Keratinocyte (primary cell): ENCODE measurements at regions not wholly inside any gene's neighbourhood (a gene's known extent, or its start where the extent isn't known, plus 50 kb on each side); places are given as distances from the start of the nearest gene placed in this dataset.
A peak's percentile ranks its signal among the peaks of the same experiment; 100 is the strongest.

ENCODE experiments used
- DNase-seq: peaks from one replicate; pipeline ENCODE4 v3.0.0-alpha.2; 2011; ENCODE audit warnings: low read depth, missing footprints, low spot score
- FAIRE-seq: peaks from 2 replicates; lab custom pipeline; 2011; peaks lifted over from hg19 to GRCh38; lab: Jason Lieb, UNC
- H2AFZ ChIP-seq: 2 replicates; pipeline ENCODE4 v1.6.0; 2012; ENCODE audit warnings: low read length, control low read depth, inconsistent platforms; ENCODE audit not compliant: control insufficient read depth
- H3K27ac ChIP-seq: 2 replicates; pipeline ENCODE4 v1.5.1; 2011; ENCODE audit warnings: low read length; ENCODE audit not compliant: control insufficient read depth, insufficient read depth
- H3K27me3 ChIP-seq: 3 replicates; pipeline ENCODE4 v1.6.0; 2011; ENCODE audit warnings: low read length; ENCODE audit not compliant: control insufficient read depth, insufficient read depth; ENCODE audit errors: extremely low read depth
- H3K36me3 ChIP-seq, 2 experiments: 2 replicates in 1 of 2; 3 replicates in 1 of 2; pipeline ENCODE4 v1.5.1; 2011; ENCODE audit warnings: low read length in 2 of 2, mild to moderate bottlenecking in 1 of 2; ENCODE audit not compliant: control insufficient read depth in 2 of 2, insufficient read depth in 2 of 2; ENCODE audit errors: extremely low read depth in 1 of 2
- H3K4me1 ChIP-seq: 3 replicates; pipeline ENCODE4 v1.5.1; 2011; ENCODE audit warnings: low read length; ENCODE audit not compliant: control insufficient read depth, insufficient read depth; ENCODE audit errors: extremely low read depth
- H3K4me2 ChIP-seq: 3 replicates; pipeline ENCODE4 v1.6.0; 2011; ENCODE audit warnings: low read depth, low read length; ENCODE audit not compliant: control insufficient read depth, insufficient read depth; ENCODE audit errors: extremely low read depth
- H3K4me3 ChIP-seq, 3 experiments: fragments of 200-600 bp in 1 of 3; sonication (generic) in 1 of 3; 2 replicates in 2 of 3; 3 replicates in 1 of 3; pipeline ENCODE4 v1.5.1; 2011 to 2016; ENCODE audit warnings: low read length in 3 of 3, mild to moderate bottlenecking in 3 of 3, control low read depth in 2 of 3, inconsistent platforms in 1 of 3, low read depth in 1 of 3, mixed read lengths in 1 of 3, mixed run types in 1 of 3, moderate library complexity in 1 of 3; ENCODE audit not compliant: control insufficient read depth in 2 of 3, insufficient read depth in 2 of 3; ENCODE audit errors: extremely low read depth in 1 of 3
- H3K79me2 ChIP-seq: 2 replicates; pipeline ENCODE4 v1.6.0; 2012; ENCODE audit warnings: low read length; ENCODE audit not compliant: control insufficient read depth, insufficient read depth
- H3K9ac ChIP-seq: 3 replicates; pipeline ENCODE4 v1.6.0; 2011; ENCODE audit warnings: low read length; ENCODE audit not compliant: control insufficient read depth, insufficient read depth; ENCODE audit errors: extremely low read depth
- H3K9me1 ChIP-seq: 3 replicates; pipeline ENCODE4 v1.6.0; 2011; ENCODE audit warnings: low read length; ENCODE audit not compliant: control insufficient read depth, insufficient read depth; ENCODE audit errors: extremely low read depth
- H3K9me3 ChIP-seq: 2 replicates; pipeline ENCODE4 v1.5.1; 2012; ENCODE audit warnings: low read depth, low read length; ENCODE audit not compliant: control insufficient read depth
- H4K20me1 ChIP-seq: 3 replicates; pipeline ENCODE4 v1.6.0; 2011; ENCODE audit warnings: low read length; ENCODE audit not compliant: control insufficient read depth, insufficient read depth; ENCODE audit errors: extremely low read depth
- EZH2 ChIP-seq: IDR thresholded peaks from one replicate; pipeline ENCODE4 v1.6.1; 2012; ENCODE audit warnings: inconsistent platforms, mild to moderate bottlenecking, low read length, moderate library complexity
- dilution Hi-C: fragments of 300-500 bp; cut with MboI; formaldehyde crosslinking; loops from one replicate; pipeline ENCODE4 v1.7.0; 2020; ENCODE audit warnings: low sequenced_read_pairs; ENCODE audit not compliant: extremely low pct_ligation_motif_present
- TF ChIP-seq, protein P1 (sequence below), 3 experiments: IDR thresholded peaks in 1 of 3; conservative IDR thresholded peaks in 1 of 3; optimal IDR thresholded peaks in 1 of 3; 2 replicates in 2 of 3; 3 replicates in 1 of 3; pipeline versions ENCODE3 to v1.5.1; 2011; ENCODE audit warnings: low read length in 3 of 3, mild to moderate bottlenecking in 3 of 3, moderate library complexity in 2 of 3, control low read depth in 1 of 3, inconsistent platforms in 1 of 3; ENCODE audit not compliant: insufficient read depth in 2 of 3; ENCODE audit errors: extremely low read depth in 1 of 3

DNA sequence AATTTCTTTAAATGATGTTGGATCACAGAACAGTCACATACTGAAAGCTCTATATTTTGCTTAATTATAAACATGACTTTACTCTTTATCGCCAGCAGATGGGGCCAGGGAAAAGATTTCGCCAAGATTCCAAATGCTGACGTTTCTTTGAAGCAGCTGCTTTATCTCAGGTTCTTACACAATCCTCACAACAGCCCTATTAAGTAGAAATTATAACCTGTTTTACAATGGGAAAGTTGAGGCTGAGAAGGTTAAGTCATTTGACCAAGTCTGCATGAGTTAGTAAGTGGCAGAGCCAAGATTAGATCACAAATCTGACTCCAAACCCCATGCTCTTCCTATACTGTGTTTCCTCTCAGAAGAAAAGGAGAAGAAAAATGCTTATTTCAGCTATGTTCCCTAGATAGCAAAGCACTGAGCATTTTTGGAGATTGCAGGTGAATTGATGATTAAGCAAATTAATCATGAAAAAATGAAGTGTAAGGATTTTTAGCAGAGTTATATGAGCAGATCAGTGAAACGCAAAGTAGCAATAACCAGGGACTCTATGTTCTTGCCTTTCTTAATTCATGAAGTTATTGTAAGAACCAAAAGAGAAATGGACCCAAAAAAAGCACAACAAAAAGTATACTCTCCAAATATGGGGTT lies 79.0 kb downstream of the AASDHPPT start:
- FAIRE-seq (peak; percentile 86), DNase-seq (peak; percentile 28)
- Histone ChIP-seq H3K9me1 (no peaks in the 10 kb centered on the region), H4K20me1 (no peaks in the 10 kb centered on the region), H3K36me3 (no peaks in the 10 kb centered on the region), H2AFZ (peak overlapping the region; percentile 32), H3K4me1 (peaks cover 15% of the 10 kb centered on the region), H3K9me3 (peaks cover 2% of the 10 kb centered on the region), H3K27me3 (no peaks in the 10 kb centered on the region), H3K27ac (no peak overlapping the region), H3K79me2 (no peaks in the 10 kb centered on the region), H3K4me3 (no peak overlapping the region), H3K9ac (no peak overlapping the region), H3K4me2 (no peak overlapping the region)
- dilution Hi-C loops = no loop called here
- TF ChIP-seq EZH2 = no peak
- TF ChIP-seq, protein P1, sequence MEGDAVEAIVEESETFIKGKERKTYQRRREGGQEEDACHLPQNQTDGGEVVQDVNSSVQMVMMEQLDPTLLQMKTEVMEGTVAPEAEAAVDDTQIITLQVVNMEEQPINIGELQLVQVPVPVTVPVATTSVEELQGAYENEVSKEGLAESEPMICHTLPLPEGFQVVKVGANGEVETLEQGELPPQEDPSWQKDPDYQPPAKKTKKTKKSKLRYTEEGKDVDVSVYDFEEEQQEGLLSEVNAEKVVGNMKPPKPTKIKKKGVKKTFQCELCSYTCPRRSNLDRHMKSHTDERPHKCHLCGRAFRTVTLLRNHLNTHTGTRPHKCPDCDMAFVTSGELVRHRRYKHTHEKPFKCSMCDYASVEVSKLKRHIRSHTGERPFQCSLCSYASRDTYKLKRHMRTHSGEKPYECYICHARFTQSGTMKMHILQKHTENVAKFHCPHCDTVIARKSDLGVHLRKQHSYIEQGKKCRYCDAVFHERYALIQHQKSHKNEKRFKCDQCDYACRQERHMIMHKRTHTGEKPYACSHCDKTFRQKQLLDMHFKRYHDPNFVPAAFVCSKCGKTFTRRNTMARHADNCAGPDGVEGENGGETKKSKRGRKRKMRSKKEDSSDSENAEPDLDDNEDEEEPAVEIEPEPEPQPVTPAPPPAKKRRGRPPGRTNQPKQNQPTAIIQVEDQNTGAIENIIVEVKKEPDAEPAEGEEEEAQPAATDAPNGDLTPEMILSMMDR (optimal IDR thresholded peaks at IDR 0.05 in 1 of 3, IDR thresholded peaks at IDR 0.05 in 1 of 3, conservative IDR thresholded peaks at IDR 0.05 in 1 of 3; ENCODE audit: extremely low read depth in 1 of 3, insufficient read depth in 2 of 3, low read length in 3 of 3) = peak; percentile 45 to 52 (median 46)

- H3K79me2 ChIP-seq = no peaks in the 10 kb centered on the region
- H3K9me3 ChIP-seq = peaks cover 4% of the 10 kb centered on the region
- H3K36me3 ChIP-seq = no peaks in the 10 kb centered on the region
- H4K20me1 ChIP-seq = no peaks in the 10 kb centered on the region
- H2AFZ ChIP-seq = no peak overlapping the region
- H3K27me3 ChIP-seq = no peaks in the 10 kb centered on the region
- H3K9me1 ChIP-seq = no peaks in the 10 kb centered on the region
- H3K4me2 ChIP-seq = no peak overlapping the region
- dilution Hi-C loops = no loop called here
- H3K4me3 ChIP-seq = no peak overlapping the region
- H3K27ac ChIP-seq = no peak overlapping the region
- FAIRE-seq (no peak), DNase-seq (no peak)
- H3K9ac ChIP-seq = no peak overlapping the region
- no peak for TF ChIP-seq EZH2
- TF ChIP-seq, protein P1 (optimal IDR thresholded peaks at IDR 0.05 in 1 of 3, IDR thresholded peaks at IDR 0.05 in 1 of 3, conservative IDR thresholded peaks at IDR 0.05 in 1 of 3; ENCODE audit: extremely low read depth in 1 of 3, insufficient read depth in 2 of 3, low read length in 3 of 3) = no peak
- H3K4me1 ChIP-seq = no peaks in the 10 kb centered on the region
Observed at GRCh38 chr11:106158406-106158805, 80.9 kb downstream of the AASDHPPT start.
